ENCODE measurements at regions not wholly inside any gene's neighbourhood (a gene's known extent, or its start where the extent isn't known, plus 50 kb on each side); places are given as distances from the start of the nearest gene placed in this dataset.

GRCh38 chr1:102586022-102586421 is 522.3 kb downstream of the COL11A1 start:
- DNase-seq (ENCODE audit: extremely low read depth, low read depth): no peak
- no peak for TF ChIP-seq CTCF (IDR thresholded peaks at IDR 0.05; ENCODE audit: low read depth, low read length)

- DNase-seq (ENCODE audit: extremely low read depth, low read depth): no peak
- TF ChIP-seq CTCF (IDR thresholded peaks at IDR 0.05; ENCODE audit: low read depth, low read length): no peak
Observed at GRCh38 chr1:102580806-102581205, 527.5 kb downstream of the COL11A1 start.

- no peak for TF ChIP-seq CTCF (IDR thresholded peaks at IDR 0.05; ENCODE audit: low read depth, low read length)
- no peak for DNase-seq (ENCODE audit: extremely low read depth, low read depth)
Observed at GRCh38 chr1:102578804-102579203, 529.5 kb downstream of the COL11A1 start.

- no peak for TF ChIP-seq CTCF (IDR thresholded peaks at IDR 0.05; ENCODE audit: low read depth, low read length)
- DNase-seq (ENCODE audit: extremely low read depth, low read depth): no peak
Observed at GRCh38 chr1:102572637-102573036, 535.7 kb downstream of the COL11A1 start.

- no peak for TF ChIP-seq CTCF (IDR thresholded peaks at IDR 0.05; ENCODE audit: low read depth, low read length)
- DNase-seq (ENCODE audit: extremely low read depth, low read depth): no peak
Observed at GRCh38 chr1:102566182-102566581, 542.1 kb downstream of the COL11A1 start.

GRCh38 chr1:102562380-102562779 is 545.9 kb downstream of the COL11A1 start:
- no peak for TF ChIP-seq CTCF (IDR thresholded peaks at IDR 0.05; ENCODE audit: low read depth, low read length)
- DNase-seq (ENCODE audit: extremely low read depth, low read depth): no peak

- no peak for DNase-seq (ENCODE audit: extremely low read depth, low read depth)
- peak; percentile 12 for TF ChIP-seq CTCF (IDR thresholded peaks at IDR 0.05; ENCODE audit: low read depth, low read length)
Observed at GRCh38 chr1:102550729-102551384, 554.1 kb upstream of the OLFM3 start.
